GM19468 (cell line): ENCODE measurements at regions not wholly inside any gene's neighbourhood (a gene's known extent, or its start where the extent isn't known, plus 50 kb on each side); places are given as distances from the start of the nearest gene placed in this dataset.

ENCODE experiments used
- ATAC-seq: cut with Tn5 transposase; IDR thresholded peaks from one replicate; pipeline ENCODE4 v1.9.1; 2021; ENCODE audit warnings: mild to moderate bottlenecking, moderate library complexity, moderate number of reproducible peaks; ENCODE audit not compliant: unreplicated experiment; ENCODE audit errors: extremely low read depth

GRCh38 chr5:1948111-1948510 lies 65.4 kb upstream of the IRX4 start:
- no peak for ATAC-seq

GRCh38 chr5:1946776-1947175 lies 64.1 kb upstream of the IRX4 start:
- no peak for ATAC-seq

- no peak for ATAC-seq
These were observed 63.5 kb upstream of the IRX4 start for GRCh38 chr5:1946122-1946677.

- ATAC-seq, result no peak
These were observed 62.9 kb upstream of the IRX4 start for GRCh38 chr5:1945606-1946005.

- no peak for ATAC-seq
These were observed 61.7 kb upstream of the IRX4 start for GRCh38 chr5:1944408-1944807.

- ATAC-seq, result no peak
These were observed 60.8 kb upstream of the IRX4 start for GRCh38 chr5:1943481-1943880.

GRCh38 chr5:1942630-1943029 lies 59.9 kb upstream of the IRX4 start:
- ATAC-seq, result no peak

- ATAC-seq, result no peak
These were observed 59.4 kb upstream of the IRX4 start for GRCh38 chr5:1942158-1942557.

GRCh38 chr5:1939256-1939655 lies 56.5 kb upstream of the IRX4 start:
- ATAC-seq, result no peak

- no peak for ATAC-seq
These were observed 55.7 kb upstream of the IRX4 start for GRCh38 chr5:1938310-1939000.

GRCh38 chr5:1937590-1937989 lies 54.9 kb upstream of the IRX4 start:
- no peak for ATAC-seq

- ATAC-seq, result no peak
These were observed 54.2 kb upstream of the IRX4 start for GRCh38 chr5:1936901-1937300.

GRCh38 chr5:1936413-1936812 lies 53.7 kb upstream of the IRX4 start:
- ATAC-seq, result no peak

- no peak for ATAC-seq
These were observed 52.2 kb upstream of the IRX4 start for GRCh38 chr5:1934801-1935429.

GRCh38 chr5:1934056-1934394 lies 51.3 kb upstream of the IRX4 start:
- no peak for ATAC-seq

- no peak for ATAC-seq
These were observed 50.8 kb upstream of the IRX4 start for GRCh38 chr5:1933364-1934055.
